ENCODE measurements at regions not wholly inside any gene's neighbourhood (a gene's known extent, or its start where the extent isn't known, plus 50 kb on each side); places are given as distances from the start of the nearest gene placed in this dataset.

DNA sequence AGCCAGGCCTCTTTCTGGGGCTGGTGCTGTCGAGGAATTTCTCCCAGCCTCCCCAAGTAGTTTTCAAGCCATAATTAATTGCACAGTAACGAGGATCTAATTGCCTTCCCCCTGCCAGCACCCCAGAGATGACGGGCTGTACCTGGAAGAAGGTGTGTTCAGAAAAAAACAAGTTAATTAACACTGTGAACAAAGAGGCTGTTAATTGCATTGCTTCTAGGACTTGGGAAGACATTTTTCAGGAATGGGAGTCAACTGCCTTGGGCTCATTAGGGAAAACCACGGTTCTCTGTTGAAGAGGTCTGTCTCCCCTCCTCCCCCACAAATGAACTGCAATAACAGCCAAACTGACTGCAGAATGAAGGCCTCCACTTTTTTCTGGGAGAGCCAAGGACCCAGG is 176.7 kb downstream of the CCT6B start (continued):
- TF ChIP-seq KMT2B (CRISPR knock-in tag; IDR thresholded peaks at IDR 0.05), result no peak
- no peak for TF ChIP-seq MAZ (IDR thresholded peaks at IDR 0.05; ENCODE audit: borderline replicate concordance, low read depth, low read length)
- no peak for TF ChIP-seq MAZ (CRISPR knock-in tag; IDR thresholded peaks at IDR 0.05; ENCODE audit: low read depth)
- no peak for TF ChIP-seq NFE2L2 (IDR thresholded peaks at IDR 0.05; ENCODE audit: low read length)
- no peak for TF ChIP-seq MIXL1 (CRISPR knock-in tag; IDR thresholded peaks at IDR 0.05)
- no peak for TF ChIP-seq ZNF484 (CRISPR knock-in tag; IDR thresholded peaks at IDR 0.05; ENCODE audit: borderline replicate concordance, low read depth)

DNA sequence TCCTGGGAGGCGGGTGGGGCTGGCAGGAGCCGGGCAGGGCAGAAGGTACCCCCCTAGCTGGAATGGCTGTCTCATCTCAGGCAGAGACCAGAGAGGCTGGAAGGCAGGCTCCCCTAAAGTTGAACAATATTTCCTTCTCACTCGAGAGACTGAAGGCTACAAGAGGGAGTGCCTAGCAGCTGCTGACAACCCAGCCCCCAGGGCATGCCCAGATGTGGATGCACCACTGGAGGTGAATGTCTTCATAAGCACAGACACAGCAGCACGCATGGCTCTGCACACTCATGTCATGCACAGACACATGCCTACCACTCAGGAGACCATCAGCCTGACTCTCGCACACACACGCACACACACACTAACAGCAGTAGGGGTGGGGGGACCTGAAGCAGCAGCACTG is 179.0 kb downstream of the CCT6B start:
- FAIRE-seq, result no peak

More for the DNA sequence above, 179.0 kb downstream of the CCT6B start:
- ATAC-seq (no peak), DNase-seq (ENCODE audit: low spot score) (no peak)
- WGBS (ENCODE audit: low lambda C conversion rate), result 0% methylated on average over 1 of the region's 6 CpGs
- Histone ChIP-seq H3K9ac (ENCODE audit: insufficient read depth, low read depth, low read length) (no peak overlapping the region), H3K4me1 (ENCODE audit: insufficient read depth, low read length) (no peaks in the 10 kb centered on the region), H3K27me3 (ENCODE audit: control insufficient read depth in 1 of 2, insufficient read depth in 2 of 2, low read length in 2 of 2) (peaks cover 0 to 3% of the 10 kb centered on the region in 2 experiments; a peak in 1 of 5 replicates), H3K27ac (ENCODE audit: extremely low read length, insufficient read depth, low read length) (no peak overlapping the region), H4K20me1 (ENCODE audit: insufficient read depth, low read length) (no peaks in the 10 kb centered on the region), H3K36me3 (replicated peaks in 1 of 2; ENCODE audit: control insufficient read depth in 1 of 2, insufficient read depth in 2 of 2, low read length in 2 of 2) (no peaks in the 10 kb centered on the region), H3K79me2 (ENCODE audit: insufficient read depth, low read length) (no peaks in the 10 kb centered on the region), H3K4me2 (ENCODE audit: low read depth, low read length) (no peak overlapping the region), H2AFZ (ENCODE audit: low read length) (no peak overlapping the region), H3K4me3 (replicated peaks in 1 of 3; ENCODE audit: insufficient read depth in 1 of 3, low read depth in 2 of 3, low read length in 3 of 3) (no peak overlapping the region), H3K9me3 (ENCODE audit: low read length) (no peaks in the 10 kb centered on the region)
- ChIA-PET CTCF (ENCODE audit: low intra/inter-chr PET ratio, low total read pairs) (no interaction called here), POLR2A (no interaction called here)
- no TSS peak for BruUV-seq (replicated peaks)
- TF ChIP-seq CCAR2 (optimal IDR thresholded peaks at IDR 0.05; ENCODE audit: low read depth, low read length) (no peak), FLYWCH1 (CRISPR knock-in tag; IDR thresholded peaks at IDR 0.05) (no peak), TARDBP (CRISPR knock-in tag; IDR thresholded peaks at IDR 0.05) (no peak), JUND (CRISPR knock-in tag; IDR thresholded peaks at IDR 0.05) (no peak), ZNF17 (CRISPR knock-in tag; IDR thresholded peaks at IDR 0.05) (no peak), ETV5 (CRISPR knock-in tag; IDR thresholded peaks at IDR 0.05; ENCODE audit: borderline replicate concordance) (no peak), JDP2 (CRISPR knock-in tag; IDR thresholded peaks at IDR 0.05; ENCODE audit: borderline replicate concordance) (no peak), ZNF251 (CRISPR knock-in tag; IDR thresholded peaks at IDR 0.05) (no peak), SMAD3 (CRISPR knock-in tag; IDR thresholded peaks at IDR 0.05) (no peak)
- TF ChIP-seq, protein P1, sequence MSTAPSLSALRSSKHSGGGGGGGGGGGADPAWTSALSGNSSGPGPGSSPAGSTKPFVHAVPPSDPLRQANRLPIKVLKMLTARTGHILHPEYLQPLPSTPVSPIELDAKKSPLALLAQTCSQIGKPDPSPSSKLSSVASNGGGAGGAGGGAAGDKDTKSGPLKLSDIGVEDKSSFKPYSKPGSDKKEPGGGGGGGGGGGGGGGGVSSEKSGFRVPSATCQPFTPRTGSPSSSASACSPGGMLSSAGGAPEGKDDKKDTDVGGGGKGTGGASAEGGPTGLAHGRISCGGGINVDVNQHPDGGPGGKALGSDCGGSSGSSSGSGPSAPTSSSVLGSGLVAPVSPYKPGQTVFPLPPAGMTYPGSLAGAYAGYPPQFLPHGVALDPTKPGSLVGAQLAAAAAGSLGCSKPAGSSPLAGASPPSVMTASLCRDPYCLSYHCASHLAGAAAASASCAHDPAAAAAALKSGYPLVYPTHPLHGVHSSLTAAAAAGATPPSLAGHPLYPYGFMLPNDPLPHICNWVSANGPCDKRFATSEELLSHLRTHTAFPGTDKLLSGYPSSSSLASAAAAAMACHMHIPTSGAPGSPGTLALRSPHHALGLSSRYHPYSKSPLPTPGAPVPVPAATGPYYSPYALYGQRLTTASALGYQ (CRISPR knock-in tag; IDR thresholded peaks at IDR 0.05), result no peak
- intact Hi-C loops (cut with micrococcal nuclease; ENCODE audit: unreplicated experiment), result no loop called here
- in situ Hi-C loops (cut with HindIII; ENCODE audit: extremely low pct_ligation_motif_present, low pct_unique_long_range_greater_than_20kb), result no loop called here
